HG03066 (cell line): ENCODE measurements at regions not wholly inside any gene's neighbourhood (a gene's known extent, or its start where the extent isn't known, plus 50 kb on each side); places are given as distances from the start of the nearest gene placed in this dataset.

Experiments used
- ATAC-seq: cut with Tn5 transposase; IDR thresholded peaks from one replicate; pipeline ENCODE4 v1.9.1; 2021; ENCODE audit warnings: low read depth; ENCODE audit not compliant: unreplicated experiment

GRCh38 chr1:104787866-104788510 is 1038.3 kb downstream of the AMY1C start:
- ATAC-seq, result no peak

- ATAC-seq, result no peak
These were observed 1041.3 kb downstream of the AMY1C start for GRCh38 chr1:104791030-104791429.

GRCh38 chr1:104794035-104794434 is 1044.3 kb downstream of the AMY1C start:
- no peak for ATAC-seq

- ATAC-seq, result no peak
These were observed 1046.2 kb downstream of the AMY1C start for GRCh38 chr1:104795931-104796330.

- no peak for ATAC-seq
These were observed 1048.3 kb downstream of the AMY1C start for GRCh38 chr1:104797982-104798381.

- no peak for ATAC-seq
These were observed 1051.6 kb downstream of the AMY1C start for GRCh38 chr1:104801344-104801743.

GRCh38 chr1:104804147-104804546 is 1054.4 kb downstream of the AMY1C start:
- no peak for ATAC-seq

GRCh38 chr1:104807590-104807989 is 1057.9 kb downstream of the AMY1C start:
- no peak for ATAC-seq

- no peak for ATAC-seq
These were observed 1075.7 kb downstream of the AMY1C start for GRCh38 chr1:104825401-104825800.

- no peak for ATAC-seq
These were observed 1080.8 kb downstream of the AMY1C start for GRCh38 chr1:104830534-104830933.

GRCh38 chr1:104852151-104852550 is 1102.5 kb downstream of the AMY1C start:
- ATAC-seq, result no peak

- ATAC-seq, result no peak
These were observed 1103.6 kb downstream of the AMY1C start for GRCh38 chr1:104853276-104853675.

GRCh38 chr1:104854529-104854928 is 1104.8 kb downstream of the AMY1C start:
- no peak for ATAC-seq

- ATAC-seq, result no peak
These were observed 1105.9 kb downstream of the AMY1C start for GRCh38 chr1:104855550-104855949.

GRCh38 chr1:104856091-104856490 is 1106.4 kb downstream of the AMY1C start:
- no peak for ATAC-seq

- ATAC-seq, result no peak
These were observed 1106.8 kb downstream of the AMY1C start for GRCh38 chr1:104856518-104856917.

- ATAC-seq, result no peak
These were observed 1119.1 kb downstream of the AMY1C start for GRCh38 chr1:104868794-104869193.

- ATAC-seq, result peak; percentile 51
These were observed 1124.3 kb downstream of the AMY1C start for GRCh38 chr1:104874044-104874443.

- no peak for ATAC-seq
These were observed 1128.7 kb downstream of the AMY1C start for GRCh38 chr1:104878203-104878909.

GRCh38 chr1:104884939-104885338 is 1135.2 kb downstream of the AMY1C start:
- ATAC-seq, result no peak

GRCh38 chr1:104905322-104905721 is 1155.6 kb downstream of the AMY1C start:
- ATAC-seq, result no peak

- ATAC-seq, result no peak
These were observed 1156.4 kb downstream of the AMY1C start for GRCh38 chr1:104906141-104906540.
